CD4-positive, alpha-beta T cell (primary cell): ENCODE measurements at regions not wholly inside any gene's neighbourhood (a gene's known extent, or its start where the extent isn't known, plus 50 kb on each side); places are given as distances from the start of the nearest gene placed in this dataset.

ENCODE experiments used
- ATAC-seq: fragments of 200-7000 bp; cut with Tn5 transposase; one replicate; pipeline ENCODE4 v1.10.0; 2022; ENCODE audit warnings: mild to moderate bottlenecking; ENCODE audit not compliant: poor library complexity
- CTCF ChIA-PET: fragments of 350-600 bp; sonication (Branson Sonifier 250); formaldehyde crosslinking; loops from one replicate; lab custom pipeline; 2021; ENCODE audit warnings: antibody characterized with exemption, inconsistent platforms; lab: Charles Lee
- POLR2A ChIA-PET: fragments of 350-600 bp; sonication (Branson Sonifier 250); formaldehyde crosslinking; loops from one replicate; lab custom pipeline; 2021; ENCODE audit warnings: antibody characterized with exemption, inconsistent platforms; lab: Charles Lee
- DNase-seq, 14 experiments: peaks; one replicate each; pipeline ENCODE4 v3.0.0-alpha.2; 2013 to 2020; ENCODE audit warnings: mixed read lengths in 2 of 14
- H3K27ac ChIP-seq, 2 donors: one replicate each; pipeline versions ENCODE4 v1.5.1 to v1.7.0; 2013; ENCODE audit warnings: low read length in 2 of 2, low read depth in 1 of 2, mild to moderate bottlenecking in 1 of 2
- H3K27me3 ChIP-seq, 2 experiments: 1 replicate in 1 of 2; 2 replicates in 1 of 2; pipeline versions ENCODE4 v1.6.1 to v1.7.0; 2013; ENCODE audit warnings: low read length in 2 of 2, control low read depth in 1 of 2, mild to moderate bottlenecking in 1 of 2, moderate library complexity in 1 of 2; ENCODE audit not compliant: insufficient read depth in 2 of 2, control insufficient read depth in 1 of 2
- H3K36me3 ChIP-seq: one replicate; pipeline ENCODE4 v1.6.1; 2013; ENCODE audit warnings: low read length, control low read depth; ENCODE audit not compliant: insufficient read depth
- H3K4me1 ChIP-seq: one replicate; pipeline ENCODE4 v1.6.1; 2013; ENCODE audit warnings: low read length, control low read depth; ENCODE audit not compliant: insufficient read depth
- H3K4me3 ChIP-seq: one replicate; pipeline ENCODE4 v1.5.1; 2013; ENCODE audit warnings: mild to moderate bottlenecking, low read length, moderate library complexity
- H3K9me3 ChIP-seq, 2 experiments: 1 replicate in 1 of 2; 2 replicates in 1 of 2; pipeline versions ENCODE4 v1.6.1 to v1.7.0; 2013; ENCODE audit warnings: low read length in 2 of 2, mild to moderate bottlenecking in 2 of 2, control low read depth in 1 of 2, moderate library complexity in 1 of 2; ENCODE audit not compliant: control insufficient read depth in 1 of 2, insufficient read depth in 1 of 2
- H3K27ac Mint-ChIP-seq: one replicate; pipeline ENCODE4 v1.8.0; 2020; ENCODE audit warnings: mixed read lengths
- H3K27me3 Mint-ChIP-seq: one replicate; pipeline ENCODE4 v1.8.0; 2021; ENCODE audit warnings: mixed read lengths
- H3K36me3 Mint-ChIP-seq: one replicate; pipeline ENCODE4 v1.8.0; 2021; ENCODE audit warnings: low read depth, mixed read lengths
- H3K4me1 Mint-ChIP-seq: one replicate; pipeline ENCODE4 v1.8.0; 2021; ENCODE audit warnings: low read depth, mixed read lengths
- H3K4me3 Mint-ChIP-seq: one replicate; pipeline ENCODE4 v1.8.0; 2020; ENCODE audit warnings: mild to moderate bottlenecking, mixed read lengths
- H3K9me3 Mint-ChIP-seq: one replicate; pipeline ENCODE4 v1.8.0; 2020; ENCODE audit warnings: mixed read lengths
- intact Hi-C, 2 experiments: fragments of 100-400 bp; cut with DNase I in 1 of 2; cut with micrococcal nuclease in 1 of 2; formaldehyde crosslinking; loops; one replicate each; pipeline versions ENCODE4 v1.15.1 to v1.9.0; 2023 to 2025; cut with DNase I, micrococcal nuclease
- TF ChIP-seq, protein P1 (sequence below): fragments of 200-600 bp; IDR thresholded peaks from one replicate; pipeline ENCODE4 v1.8.0; 2022; ENCODE audit warnings: antibody characterized with exemption, mild to moderate bottlenecking

DNA sequence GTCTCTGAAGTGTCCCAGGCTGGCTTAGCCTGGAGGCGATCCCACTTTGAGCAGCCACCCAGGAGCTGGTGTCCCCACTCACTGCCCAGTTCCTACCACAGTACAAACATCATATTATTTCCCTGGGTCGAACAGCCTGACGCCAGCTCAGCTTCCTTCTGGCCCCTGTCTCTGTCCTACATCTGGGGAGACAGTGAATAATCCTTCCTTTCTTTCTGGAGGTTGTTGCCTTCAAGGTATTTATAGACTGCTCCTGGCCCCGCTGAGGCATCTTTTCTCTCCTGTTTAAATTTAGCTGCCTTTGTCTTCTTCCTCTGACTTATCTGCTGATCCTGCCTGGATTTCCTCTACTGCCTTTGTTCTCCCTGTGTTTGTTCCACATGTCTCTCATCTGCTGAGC, 56.8 kb upstream of the LRRC55 start:
- POLR2A ChIA-PET = no interaction called here
- no peak overlapping the region for H3K4me3 ChIP-seq
- no peak for DNase-seq
- Mint-ChIP-seq H3K27ac (no peak overlapping the region), H3K4me3 (no peak overlapping the region), H3K4me1 (no peaks in the 10 kb centered on the region), H3K36me3 (no peaks in the 10 kb centered on the region), H3K9me3 (no peaks in the 10 kb centered on the region), H3K27me3 (peaks cover 50% of the 10 kb centered on the region)
- TF ChIP-seq, protein P1, sequence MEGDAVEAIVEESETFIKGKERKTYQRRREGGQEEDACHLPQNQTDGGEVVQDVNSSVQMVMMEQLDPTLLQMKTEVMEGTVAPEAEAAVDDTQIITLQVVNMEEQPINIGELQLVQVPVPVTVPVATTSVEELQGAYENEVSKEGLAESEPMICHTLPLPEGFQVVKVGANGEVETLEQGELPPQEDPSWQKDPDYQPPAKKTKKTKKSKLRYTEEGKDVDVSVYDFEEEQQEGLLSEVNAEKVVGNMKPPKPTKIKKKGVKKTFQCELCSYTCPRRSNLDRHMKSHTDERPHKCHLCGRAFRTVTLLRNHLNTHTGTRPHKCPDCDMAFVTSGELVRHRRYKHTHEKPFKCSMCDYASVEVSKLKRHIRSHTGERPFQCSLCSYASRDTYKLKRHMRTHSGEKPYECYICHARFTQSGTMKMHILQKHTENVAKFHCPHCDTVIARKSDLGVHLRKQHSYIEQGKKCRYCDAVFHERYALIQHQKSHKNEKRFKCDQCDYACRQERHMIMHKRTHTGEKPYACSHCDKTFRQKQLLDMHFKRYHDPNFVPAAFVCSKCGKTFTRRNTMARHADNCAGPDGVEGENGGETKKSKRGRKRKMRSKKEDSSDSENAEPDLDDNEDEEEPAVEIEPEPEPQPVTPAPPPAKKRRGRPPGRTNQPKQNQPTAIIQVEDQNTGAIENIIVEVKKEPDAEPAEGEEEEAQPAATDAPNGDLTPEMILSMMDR = no peak
- ATAC-seq = no peak
- CTCF ChIA-PET = no interaction called here
- no peaks in the 10 kb centered on the region for H3K4me1 ChIP-seq
- peaks cover 17 to 21% of the 10 kb centered on the region in 2 experiments for H3K27me3 ChIP-seq
- no peak overlapping the region for H3K27ac ChIP-seq
- no peaks in the 10 kb centered on the region for H3K9me3 ChIP-seq
- intact Hi-C loops = no loop called here
- no peaks in the 10 kb centered on the region for H3K36me3 ChIP-seq

DNA sequence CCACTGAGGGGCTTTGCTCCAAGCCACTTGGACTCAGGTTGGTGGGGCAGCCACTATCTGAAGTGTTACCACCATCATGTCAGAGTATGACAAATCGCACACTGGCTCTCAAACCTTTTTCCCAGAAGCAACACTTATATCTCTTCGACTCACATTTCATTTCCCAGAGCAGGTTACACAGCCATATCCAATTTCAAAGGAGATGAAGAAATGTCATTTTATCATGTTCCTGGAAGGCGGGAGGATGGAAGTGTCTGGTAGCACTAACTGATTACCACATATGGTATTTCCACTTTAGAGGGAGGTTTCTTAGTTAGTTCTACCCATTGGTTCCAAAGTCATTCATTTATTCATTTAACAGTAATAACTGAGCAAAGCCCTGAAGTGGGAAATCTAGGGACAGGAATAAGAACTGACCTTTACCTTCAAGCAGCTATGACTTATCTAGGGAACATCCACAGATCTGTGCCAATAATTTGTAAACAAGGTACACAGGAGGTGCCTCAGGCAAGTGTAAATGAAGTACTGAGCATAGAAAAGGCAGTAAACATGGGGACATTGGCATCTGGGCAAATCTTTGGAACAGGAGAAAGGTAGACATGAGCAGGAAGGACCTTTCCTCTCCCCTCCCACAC, 54.9 kb upstream of the LRRC55 start:
- Histone ChIP-seq H3K27me3 (peaks cover 17 to 21% of the 10 kb centered on the region in 2 experiments), H3K4me3 (no peak overlapping the region), H3K27ac (no peak overlapping the region), H3K9me3 (no peaks in the 10 kb centered on the region), H3K4me1 (no peaks in the 10 kb centered on the region), H3K36me3 (no peaks in the 10 kb centered on the region)
- Mint-ChIP-seq H3K4me3 (no peak overlapping the region), H3K36me3 (no peaks in the 10 kb centered on the region), H3K27me3 (peaks cover 53% of the 10 kb centered on the region), H3K4me1 (no peaks in the 10 kb centered on the region), H3K27ac (no peak overlapping the region), H3K9me3 (no peaks in the 10 kb centered on the region)
- POLR2A ChIA-PET = no interaction called here
- intact Hi-C loops = no loop called here
- ATAC-seq (no peak), DNase-seq (no peak)
- CTCF ChIA-PET = no interaction called here
- TF ChIP-seq, protein P1 = no peak

DNA sequence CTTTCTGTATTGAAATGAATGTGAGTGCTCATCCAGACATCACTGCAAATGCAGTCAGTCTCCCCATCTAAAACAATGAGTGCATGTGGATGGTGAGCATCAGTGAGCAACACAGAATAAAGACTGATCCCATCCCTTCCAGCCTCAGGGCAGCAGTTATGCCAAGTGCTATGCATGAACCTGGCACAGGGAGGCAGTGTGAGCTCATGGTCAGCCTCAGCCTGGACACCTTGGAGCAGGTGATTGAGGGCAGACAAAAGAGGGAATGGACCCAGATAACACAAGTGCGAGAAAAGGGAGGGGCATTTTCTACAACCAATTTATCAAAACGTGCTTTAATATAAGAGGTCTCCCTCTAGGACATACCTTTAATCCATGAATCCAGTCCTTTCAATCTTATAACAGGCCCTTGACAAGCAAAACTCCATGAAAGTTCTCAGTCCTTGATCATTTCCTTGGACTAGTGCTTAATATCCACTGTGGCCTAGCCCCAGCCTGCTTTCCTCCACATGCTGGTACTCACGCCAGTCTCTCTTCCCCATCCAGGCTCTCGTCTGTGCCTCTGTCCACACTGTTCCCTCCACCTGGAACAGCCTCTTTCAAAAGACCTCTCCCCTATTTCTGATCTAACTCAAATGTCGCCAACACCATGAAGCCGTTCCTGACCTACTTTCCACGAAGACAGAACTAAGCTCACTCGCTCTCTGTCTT, 50.5 kb upstream of the LRRC55 start:
- ATAC-seq (no peak), DNase-seq (no peak)
- H3K4me3 ChIP-seq = no peak overlapping the region
- TF ChIP-seq, protein P1 = no peak
- intact Hi-C loops = no loop called here
- H3K27ac Mint-ChIP-seq = no peak overlapping the region
- ChIA-PET POLR2A (no interaction called here), CTCF (no interaction called here)
- peaks cover 36% of the 10 kb centered on the region for H3K27me3 Mint-ChIP-seq
- no peak overlapping the region for H3K27ac ChIP-seq
- no peaks in the 10 kb centered on the region for H3K4me1 ChIP-seq
- H3K36me3 Mint-ChIP-seq = no peaks in the 10 kb centered on the region
- H3K9me3 ChIP-seq = no peaks in the 10 kb centered on the region
- no peaks in the 10 kb centered on the region for H3K36me3 ChIP-seq
- peaks cover 0 to 5% of the 10 kb centered on the region in 2 experiments for H3K27me3 ChIP-seq
- H3K9me3 Mint-ChIP-seq = no peaks in the 10 kb centered on the region
- no peak overlapping the region for H3K4me3 Mint-ChIP-seq
- H3K4me1 Mint-ChIP-seq = no peaks in the 10 kb centered on the region
